Skin epidermis (tissue), 12 donors: ENCODE measurements at regions not wholly inside any gene's neighbourhood (a gene's known extent, or its start where the extent isn't known, plus 50 kb on each side); places are given as distances from the start of the nearest gene placed in this dataset.

Experiments used
- H3K27ac ChIP-seq, 21 experiments: fragments of 200-600 bp; sonication (generic) in 11 of 21; one replicate each; pipeline ENCODE4 v1.5.0; 2020; ENCODE audit warnings: mild to moderate bottlenecking in 3 of 21, inconsistent platforms in 2 of 21, moderate library complexity in 2 of 21
- H3K4me3 ChIP-seq, 7 experiments: fragments of 200-600 bp; sonication (generic) in 2 of 7; one replicate each; pipeline ENCODE4 v1.5.0; 2020; ENCODE audit warnings: inconsistent platforms in 2 of 7, mild to moderate bottlenecking in 2 of 7, moderate library complexity in 1 of 7

DNA sequence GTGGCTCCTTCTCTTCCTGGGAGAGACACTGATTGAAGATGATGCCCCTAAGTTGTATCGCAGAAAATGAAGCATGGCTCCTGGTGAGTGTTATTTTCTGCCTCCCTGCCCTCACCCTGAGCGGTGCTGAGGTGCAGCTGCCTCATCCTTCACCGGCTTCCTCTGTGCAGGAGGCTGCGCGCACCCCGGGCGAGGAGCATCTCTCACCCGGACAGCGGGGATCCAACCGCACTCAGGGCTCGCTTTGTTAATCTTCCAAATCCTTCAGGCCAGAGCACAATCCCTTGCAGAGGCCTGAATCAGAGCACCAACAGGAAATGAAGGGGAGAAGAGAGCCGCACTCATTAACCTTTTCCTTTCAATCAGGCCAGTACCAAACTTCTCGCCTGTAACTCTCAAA lies 910.3 kb downstream of the CCSER2 start:
- Histone ChIP-seq H3K27ac (no peak overlapping the region), H3K4me3 (no peak overlapping the region)

DNA sequence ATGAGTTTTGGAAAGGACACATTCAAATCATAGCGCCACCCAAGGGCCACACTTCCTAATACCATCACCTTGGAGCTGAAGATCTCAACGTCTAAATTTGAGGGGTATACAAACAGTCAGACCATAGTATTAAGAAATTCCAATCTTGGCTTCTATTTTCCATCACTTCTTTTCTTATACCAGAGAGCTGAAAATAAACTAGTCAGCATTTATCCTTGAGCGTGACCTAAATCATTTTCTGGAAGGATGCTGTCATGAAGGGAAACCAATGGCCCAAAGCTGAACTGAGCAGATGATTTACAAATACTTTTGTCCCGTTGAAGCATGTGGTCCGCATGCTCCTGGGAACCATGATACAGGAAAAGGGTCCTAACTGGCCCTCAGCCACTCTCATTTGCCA lies 921.9 kb downstream of the CCSER2 start:
- Histone ChIP-seq H3K4me3 (no peak overlapping the region), H3K27ac (no peak overlapping the region)

DNA sequence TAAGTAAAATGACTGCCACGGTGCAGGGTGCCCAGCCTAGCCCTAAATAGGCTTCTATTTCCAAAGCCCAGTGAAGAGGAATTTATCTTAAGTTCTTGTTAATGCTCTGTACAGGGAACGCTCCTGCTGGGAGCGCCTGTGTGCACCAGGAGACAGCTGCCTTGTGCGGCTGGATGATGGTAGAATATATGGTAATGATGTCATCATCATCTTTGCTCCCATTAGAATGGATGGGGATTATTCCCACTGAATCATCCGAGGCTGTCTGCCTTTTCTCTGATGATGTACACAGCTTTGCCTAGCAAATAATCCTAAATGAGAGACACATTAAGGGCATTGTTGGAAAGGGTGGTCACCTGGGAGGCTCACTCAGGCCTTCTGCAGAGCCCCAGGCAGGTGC lies 928.1 kb downstream of the CCSER2 start:
- no peak overlapping the region for H3K4me3 ChIP-seq

DNA sequence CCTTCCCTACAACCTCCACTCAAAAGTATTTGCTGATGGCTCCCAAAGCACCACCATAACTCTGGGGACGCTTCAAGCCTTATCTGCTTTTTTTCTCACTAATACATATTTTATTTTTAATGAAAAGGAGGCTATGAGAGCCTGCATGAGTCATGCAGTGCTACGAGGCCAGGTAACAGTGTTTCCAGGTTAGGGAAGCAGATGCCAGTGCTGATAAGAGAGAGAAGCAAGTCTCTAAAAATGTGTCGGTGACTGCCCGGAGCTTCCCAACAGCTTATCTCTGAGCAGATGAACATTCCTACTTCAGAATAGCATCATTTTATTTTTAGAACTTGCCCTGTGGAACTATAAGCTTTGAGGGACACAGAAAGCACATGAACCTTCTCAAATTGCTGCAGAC lies 931.5 kb downstream of the CCSER2 start:
- H3K4me3 ChIP-seq = no peak overlapping the region
- H3K27ac ChIP-seq = no peak overlapping the region

More for the DNA sequence above, 928.1 kb downstream of the CCSER2 start:
- H3K27ac ChIP-seq = no peak overlapping the region

DNA sequence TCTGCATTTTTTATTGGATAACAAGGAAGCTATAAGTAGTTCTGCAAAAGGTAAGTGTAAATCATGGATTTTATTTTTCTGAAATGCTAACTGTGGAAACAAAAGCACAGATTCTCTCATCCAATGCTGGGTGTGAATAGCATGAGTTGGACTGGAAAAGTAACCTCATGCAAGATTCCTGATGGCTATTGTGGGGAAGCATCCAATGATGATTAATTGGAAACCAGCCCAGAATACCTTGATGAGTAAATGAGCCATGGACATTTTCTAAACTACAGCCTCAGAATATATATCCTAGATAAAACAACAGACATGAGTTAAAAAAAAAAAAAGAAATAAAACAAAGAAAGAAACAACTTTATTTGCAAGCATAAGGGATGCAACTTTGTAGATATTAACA lies 934.6 kb downstream of the CCSER2 start:
- no peak overlapping the region for H3K27ac ChIP-seq
- no peak overlapping the region for H3K4me3 ChIP-seq

DNA sequence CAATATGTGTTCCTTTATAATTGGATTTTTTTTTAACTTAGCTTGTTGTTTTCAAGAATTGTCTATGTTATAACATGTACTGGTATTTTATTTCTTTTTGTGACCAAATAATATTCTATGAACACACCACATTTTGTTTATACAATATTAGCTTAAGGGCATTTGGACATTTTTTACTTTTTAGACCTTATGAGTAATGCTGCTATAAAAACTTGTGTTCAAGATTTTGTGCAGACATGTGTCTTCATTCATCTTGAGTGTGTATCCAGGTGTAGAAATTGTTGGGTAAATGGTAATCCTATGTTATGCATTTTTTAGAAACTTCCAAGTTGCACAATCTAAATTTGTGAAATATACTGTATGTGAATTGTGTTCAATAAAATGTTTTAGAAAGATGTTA lies 936.7 kb downstream of the CCSER2 start:
- H3K4me3 ChIP-seq = no peak overlapping the region
- H3K27ac ChIP-seq = no peak overlapping the region

DNA sequence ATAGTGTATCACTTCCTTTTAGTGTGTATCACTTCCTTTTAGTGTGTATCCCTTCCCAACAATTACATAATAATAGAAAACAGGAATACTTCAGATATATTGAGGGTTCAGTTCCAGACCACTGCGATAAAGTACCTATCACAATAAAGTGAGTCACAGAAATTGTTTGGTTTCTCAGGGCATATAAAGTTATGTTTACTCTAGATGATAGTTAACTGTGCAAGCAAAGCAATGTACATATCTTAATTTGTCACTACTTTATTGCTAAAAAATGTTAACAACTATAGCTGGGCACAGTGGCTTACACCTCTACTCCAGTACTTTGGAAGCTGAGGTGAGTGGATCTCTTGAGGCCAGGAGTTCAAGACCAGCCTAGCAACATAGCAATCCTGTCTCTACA lies 938.4 kb downstream of the CCSER2 start:
- Histone ChIP-seq H3K27ac (no peak overlapping the region), H3K4me3 (no peak overlapping the region)

DNA sequence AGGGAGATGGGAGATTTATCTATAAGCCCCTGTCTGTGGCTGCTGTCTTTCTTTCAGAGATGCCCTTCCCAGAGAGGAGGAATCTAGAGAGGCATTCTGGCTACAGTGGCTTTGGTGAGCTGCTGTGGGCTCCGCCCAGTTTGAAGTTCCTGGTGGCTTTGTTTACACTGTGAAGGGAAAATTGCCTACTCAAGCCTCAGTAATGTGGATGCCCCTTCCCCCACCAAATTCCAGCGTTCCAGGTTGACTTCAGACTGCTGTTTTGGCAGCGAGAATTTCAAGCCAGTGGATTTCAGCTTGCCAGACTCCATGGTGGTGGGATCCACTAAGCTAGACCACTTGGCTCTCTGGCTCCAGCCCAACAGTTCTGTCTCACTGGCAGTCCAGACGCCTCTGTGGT lies 951.6 kb downstream of the CCSER2 start:
- no peak overlapping the region for H3K4me3 ChIP-seq
- H3K27ac ChIP-seq = no peak overlapping the region

DNA sequence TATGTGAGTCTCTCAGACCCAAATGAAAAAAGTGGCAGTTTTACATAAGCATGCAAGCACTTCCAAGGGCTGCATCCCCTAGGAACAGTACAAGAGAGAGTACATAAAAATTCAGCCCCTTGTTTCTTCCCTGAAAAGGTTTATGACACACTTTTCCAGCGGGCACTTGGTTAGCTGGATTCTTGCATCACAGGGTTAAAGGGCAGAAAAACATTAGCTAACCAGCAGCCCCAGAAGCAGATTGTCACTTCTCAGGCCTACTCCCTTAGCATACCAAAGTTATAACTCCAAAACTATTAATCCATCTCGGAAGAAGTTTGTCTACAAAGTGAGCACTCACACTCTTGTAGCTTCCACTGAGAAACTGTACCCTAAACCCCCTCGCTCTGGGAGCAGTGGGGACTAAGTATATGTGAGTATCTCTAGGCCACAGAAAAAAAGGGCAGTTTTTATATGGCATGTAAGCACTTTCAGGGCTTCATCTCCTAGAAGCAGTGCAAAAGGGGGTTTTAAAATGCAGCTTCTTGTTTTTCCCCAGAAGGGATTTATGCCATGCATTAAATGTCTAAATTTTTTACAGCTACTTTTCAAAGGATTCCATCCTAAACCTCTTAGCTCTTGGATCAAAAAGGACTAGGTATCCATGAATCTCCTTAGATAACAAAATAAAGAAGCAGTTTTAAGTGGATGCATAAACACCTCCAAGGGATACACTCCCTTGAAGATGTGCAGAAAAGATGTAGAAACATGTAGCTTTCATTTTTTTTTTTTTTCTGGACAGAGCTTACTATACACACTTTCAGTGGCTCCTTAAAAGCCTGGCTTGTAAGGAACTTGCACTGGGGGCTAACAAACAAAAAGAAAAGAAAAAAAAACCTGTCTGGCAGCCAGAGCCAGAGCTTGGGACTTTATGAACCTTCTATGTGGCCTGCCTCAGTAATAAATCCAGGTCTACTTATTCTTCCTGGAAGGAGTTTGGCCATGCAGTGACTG lies 956.7 kb downstream of the CCSER2 start:
- no peak overlapping the region for H3K4me3 ChIP-seq
- no peak overlapping the region for H3K27ac ChIP-seq

DNA sequence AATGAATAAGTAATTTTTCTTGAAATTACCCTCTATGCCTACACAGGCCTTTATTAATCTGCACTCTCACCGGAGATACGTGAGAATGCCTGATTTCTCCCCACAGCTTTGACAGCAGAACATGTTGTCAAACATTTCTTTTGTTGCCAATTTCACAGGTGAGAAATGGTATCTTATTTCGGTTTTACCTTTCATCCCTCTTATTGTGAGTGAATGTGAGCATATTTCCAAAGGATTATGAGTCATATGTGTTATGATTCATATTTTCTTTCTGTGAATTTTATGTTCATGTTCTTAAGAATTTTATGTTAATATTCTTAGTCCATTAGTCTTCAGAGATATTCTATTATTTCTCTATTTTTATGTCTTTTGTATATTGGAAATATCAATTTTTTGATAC lies 965.1 kb downstream of the CCSER2 start:
- no peak overlapping the region for H3K27ac ChIP-seq
- H3K4me3 ChIP-seq = no peak overlapping the region

DNA sequence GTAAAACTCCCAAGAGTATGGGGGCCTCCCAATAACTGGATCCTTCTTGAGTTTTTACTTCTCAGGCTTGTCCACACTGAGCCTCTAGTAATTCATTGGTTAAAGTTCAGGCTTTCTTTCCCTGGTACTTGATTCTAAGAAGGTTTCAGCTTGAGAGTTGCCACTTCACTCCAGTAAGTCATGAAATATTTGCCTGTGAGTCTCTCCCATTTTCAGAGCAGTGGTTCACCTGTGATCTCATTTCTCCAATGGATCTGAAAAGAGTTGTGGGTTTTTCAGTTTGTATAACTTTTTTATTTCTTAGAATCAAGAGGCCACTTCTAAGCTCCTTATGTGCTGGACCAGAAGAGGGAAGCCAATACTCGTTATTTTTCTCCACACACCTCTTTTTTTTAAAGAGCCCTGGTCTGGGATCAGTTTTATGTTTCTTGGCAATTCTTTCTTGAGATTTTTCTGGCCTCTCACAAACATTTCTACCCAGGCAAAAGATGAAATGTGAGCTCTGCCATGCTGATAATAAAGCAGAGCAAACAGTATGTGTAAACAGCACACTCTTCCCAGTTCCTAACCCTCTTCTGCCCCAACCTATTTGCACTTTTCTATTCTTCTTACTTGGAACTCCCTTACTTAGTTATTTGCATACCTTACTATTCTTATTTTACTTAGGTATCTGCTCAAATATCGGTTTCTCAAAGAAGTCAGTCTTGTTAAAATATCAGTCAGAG lies 983.4 kb downstream of the CCSER2 start:
- Histone ChIP-seq H3K4me3 (no peak overlapping the region), H3K27ac (no peak overlapping the region)

DNA sequence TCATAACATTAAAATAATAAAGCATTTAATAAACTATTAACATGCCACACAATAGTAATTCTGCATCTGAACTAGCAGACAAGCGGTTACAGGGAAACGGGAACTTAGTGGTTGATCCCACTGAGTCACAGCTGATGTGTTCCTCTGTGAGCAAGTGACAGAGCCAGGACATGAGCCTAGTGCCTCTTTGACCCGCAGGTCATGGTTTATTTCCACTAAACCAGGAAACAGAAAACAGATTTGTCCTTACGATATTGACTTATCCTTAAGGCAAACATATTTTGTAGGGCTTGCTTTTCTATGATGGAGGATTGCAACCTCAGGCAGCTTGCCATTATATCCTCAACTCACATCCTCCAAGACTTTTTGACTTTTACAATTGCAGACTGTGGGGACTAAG lies 987.3 kb downstream of the CCSER2 start:
- Histone ChIP-seq H3K4me3 (no peak overlapping the region), H3K27ac (no peak overlapping the region)

DNA sequence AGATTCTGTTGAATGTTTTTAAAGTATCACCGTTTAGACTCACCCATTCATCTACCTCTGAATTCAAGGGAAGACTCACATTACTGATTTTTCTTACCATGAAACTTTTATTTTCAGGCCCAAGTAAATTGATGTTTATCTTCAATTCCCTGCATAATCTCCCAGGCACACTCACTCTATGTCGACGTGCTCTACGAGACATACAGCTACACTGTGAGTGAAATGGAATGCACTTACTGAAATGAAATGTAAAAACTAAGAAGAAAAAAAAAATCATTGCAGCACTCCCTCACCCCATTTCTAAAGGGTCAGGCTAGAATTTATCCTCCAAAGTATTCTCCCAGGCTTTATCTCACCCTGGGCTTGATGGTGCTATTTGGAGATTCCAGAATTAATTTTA lies 987.9 kb downstream of the CCSER2 start:
- Histone ChIP-seq H3K27ac (no peak overlapping the region), H3K4me3 (no peak overlapping the region)

DNA sequence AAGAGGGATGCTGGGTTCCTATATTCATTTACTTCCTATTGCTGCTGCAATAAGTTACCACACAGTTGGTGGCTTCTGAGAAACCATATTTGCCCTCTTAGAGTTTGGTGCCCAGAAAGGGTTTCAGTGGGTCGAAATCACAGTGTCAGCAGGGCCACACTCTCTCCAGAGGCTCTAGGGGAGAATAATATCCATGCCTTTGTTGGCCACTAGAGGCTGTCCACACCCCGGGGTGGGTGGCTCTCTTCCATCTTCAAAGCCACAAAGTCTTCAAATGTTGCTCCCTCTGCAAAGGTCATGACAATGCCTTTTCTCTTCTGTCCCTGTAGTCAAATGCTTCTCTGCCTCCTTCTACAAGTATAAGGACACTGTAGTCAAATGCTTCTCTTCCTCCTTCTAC lies 989.4 kb downstream of the CCSER2 start:
- H3K27ac ChIP-seq = no peak overlapping the region
- H3K4me3 ChIP-seq = no peak overlapping the region

DNA sequence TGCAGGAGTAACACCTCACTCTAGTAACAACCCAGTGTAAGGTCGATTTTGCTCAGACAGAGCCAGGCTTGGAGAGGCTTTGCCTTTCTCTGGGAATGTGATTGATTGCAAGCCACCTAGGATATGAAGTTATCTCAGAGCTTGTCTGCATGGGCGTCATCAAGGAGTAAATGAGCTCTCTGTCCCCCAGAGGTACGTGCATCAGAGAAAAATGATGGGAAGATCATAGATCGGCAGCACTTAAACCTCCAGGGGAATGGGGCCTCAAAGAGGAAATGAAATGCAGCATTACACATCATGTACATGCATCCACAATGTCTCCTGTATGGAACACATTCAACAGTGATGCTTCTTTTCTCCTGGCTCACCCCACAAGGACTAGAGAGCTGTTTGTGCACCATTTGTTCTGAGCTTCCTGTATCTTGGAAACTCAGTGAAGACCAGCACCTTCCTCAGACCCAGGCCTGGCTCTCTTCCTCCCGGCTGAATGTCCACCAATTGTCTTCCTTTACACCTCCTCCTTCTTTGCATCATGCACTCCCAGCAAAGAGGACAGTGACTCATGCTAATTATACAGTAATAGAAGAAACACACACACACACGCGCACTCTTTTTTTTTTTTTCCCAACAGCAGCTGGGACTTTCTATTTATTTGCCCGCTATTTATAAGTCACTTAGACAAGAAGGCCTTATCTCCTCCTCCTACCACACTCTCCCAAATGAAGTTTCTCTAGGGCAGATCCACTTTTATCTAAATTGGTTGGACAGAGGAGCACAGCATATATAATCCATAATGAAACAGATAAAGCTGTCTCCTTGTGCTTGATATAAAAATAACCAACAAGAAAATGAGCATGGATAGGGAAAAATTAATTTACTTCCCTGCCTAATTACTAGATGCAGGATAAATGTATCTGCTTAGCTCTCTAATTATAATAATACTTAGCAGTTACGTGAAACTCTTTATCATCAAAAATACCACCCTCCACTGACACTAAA lies 990.7 kb downstream of the CCSER2 start:
- H3K27ac ChIP-seq = no peak overlapping the region
- H3K4me3 ChIP-seq = no peak overlapping the region

DNA sequence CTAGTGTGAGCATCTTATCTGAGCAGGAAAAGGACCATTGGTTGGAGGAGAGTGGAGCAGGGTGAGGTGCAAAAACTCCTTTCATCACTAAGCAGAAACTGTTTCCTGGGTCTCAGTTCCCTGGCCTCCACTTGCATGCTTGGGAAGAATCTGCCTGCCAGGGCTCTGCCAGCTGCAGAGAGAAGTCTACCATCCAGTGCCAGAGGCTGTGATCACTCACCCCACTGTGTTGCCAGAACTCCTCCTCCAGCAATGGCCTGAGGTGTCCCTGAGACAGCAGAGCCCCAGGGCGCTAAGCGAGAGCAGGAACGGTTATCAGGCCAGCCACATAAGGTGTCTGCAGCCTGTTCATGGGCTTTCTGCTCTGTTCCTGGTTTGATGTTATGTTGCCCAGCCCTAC lies 991.4 kb downstream of the CCSER2 start:
- H3K27ac ChIP-seq = no peak overlapping the region
- H3K4me3 ChIP-seq = no peak overlapping the region

DNA sequence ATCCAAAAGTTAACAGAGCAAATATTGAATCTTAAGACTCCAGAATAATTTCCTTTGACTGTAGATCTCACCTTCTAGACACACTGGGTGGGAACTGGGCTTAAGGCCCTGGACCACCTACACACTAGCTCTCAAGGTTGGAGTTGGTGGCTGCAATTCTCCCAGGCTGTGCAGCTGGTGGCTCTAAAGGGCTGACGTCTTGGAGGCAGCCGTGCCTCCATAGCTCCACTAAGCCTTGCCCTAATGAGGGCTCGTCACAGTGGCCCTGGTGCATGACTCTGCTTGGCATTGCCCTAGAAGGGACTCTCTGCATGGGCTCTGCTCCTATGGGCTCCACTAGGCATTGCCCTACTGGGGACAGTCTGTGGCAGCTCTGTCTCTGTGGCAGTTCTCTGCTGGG lies 1005.2 kb downstream of the CCSER2 start:
- no peak overlapping the region for H3K27ac ChIP-seq
- H3K4me3 ChIP-seq = no peak overlapping the region

DNA sequence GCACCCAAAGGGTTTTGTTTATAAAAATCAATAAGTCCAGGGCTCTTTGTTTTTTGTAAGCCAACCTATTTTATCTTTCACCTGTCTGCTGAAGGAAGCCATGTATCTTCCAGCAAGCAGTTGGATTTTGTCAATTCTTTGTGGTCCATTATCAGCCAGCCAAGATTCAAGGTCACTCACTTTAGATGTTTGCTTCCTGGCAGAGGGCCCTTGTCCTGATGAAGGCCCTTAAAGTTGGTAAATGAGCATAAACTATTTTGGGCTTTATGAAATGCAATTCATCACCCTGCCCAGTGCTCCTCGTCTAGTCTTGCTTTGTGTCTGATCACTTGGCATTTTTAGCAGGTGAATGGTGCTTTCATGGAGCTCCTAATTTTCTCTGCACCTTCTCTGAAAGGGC lies 1004.2 kb downstream of the GRID1 start:
- Histone ChIP-seq H3K27ac (no peak overlapping the region), H3K4me3 (no peak overlapping the region)

DNA sequence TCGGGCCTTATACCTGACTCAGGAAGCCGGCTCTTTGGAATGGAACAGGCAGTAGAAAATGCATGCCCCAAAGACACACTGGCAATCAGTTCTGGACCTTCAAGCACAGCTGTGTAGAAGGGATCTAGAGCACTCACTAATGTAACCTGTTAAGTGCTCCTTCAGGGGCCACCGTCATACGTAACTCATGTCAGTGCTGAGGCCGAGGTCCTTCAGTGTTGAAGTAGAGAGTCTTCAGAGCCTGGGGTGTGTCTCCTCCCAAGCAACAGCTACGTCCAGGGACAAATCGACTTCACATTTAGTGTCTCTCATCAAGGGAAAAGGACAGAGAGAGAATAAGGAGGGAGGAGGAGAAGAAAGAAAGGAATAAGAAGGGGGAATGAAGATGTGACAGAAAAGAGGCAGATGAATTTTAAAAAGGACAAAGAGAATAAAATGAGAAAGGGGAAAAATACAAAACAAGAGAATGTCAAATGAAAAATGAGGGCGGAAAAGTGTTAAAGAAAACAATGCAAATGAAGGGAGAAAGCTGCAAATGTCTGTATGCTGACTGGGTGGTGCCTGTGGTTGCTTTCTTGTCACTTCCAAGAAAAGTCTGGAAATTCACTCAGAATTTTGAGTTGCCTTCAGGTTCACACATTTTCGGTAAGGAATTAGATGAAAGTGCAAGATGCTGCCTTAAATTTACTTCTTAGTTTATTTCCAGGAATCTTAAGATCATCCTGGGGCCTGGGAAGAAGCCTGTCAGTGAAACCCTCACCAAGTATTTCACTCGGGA lies 989.4 kb downstream of the GRID1 start:
- Histone ChIP-seq H3K27ac (no peak overlapping the region), H3K4me3 (no peak overlapping the region)
